GM12872 (cell line): ENCODE measurements at regions not wholly inside any gene's neighbourhood (a gene's known extent, or its start where the extent isn't known, plus 50 kb on each side); places are given as distances from the start of the nearest gene placed in this dataset.

Experiments used
- CTCF ChIP-seq: IDR thresholded peaks from 3 replicates; pipeline ENCODE4 v1.5.1; 2011; ENCODE audit warnings: low read depth, mild to moderate bottlenecking, low read length, moderate library complexity; ENCODE audit not compliant: insufficient read depth

DNA sequence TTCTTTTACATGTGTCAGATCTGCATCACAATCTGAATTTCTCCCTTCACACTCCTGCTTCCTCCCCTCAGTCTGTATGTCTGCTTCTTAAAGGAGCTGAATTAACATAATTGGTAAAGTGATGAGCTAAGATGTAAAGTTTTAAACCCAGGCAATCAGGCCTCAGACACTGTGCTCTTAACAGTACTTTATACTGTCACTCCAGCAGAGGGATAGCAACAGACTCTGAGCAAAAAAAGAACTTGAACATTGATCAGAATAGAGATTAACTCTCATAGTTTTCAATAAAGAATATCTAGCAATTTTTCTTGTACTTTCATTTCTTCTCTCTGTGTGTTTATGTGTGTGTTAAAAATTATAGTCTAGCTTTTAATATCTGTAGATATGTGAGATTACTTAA, 110.3 kb downstream of the DUSP10 start:
- TF ChIP-seq CTCF: no peak

DNA sequence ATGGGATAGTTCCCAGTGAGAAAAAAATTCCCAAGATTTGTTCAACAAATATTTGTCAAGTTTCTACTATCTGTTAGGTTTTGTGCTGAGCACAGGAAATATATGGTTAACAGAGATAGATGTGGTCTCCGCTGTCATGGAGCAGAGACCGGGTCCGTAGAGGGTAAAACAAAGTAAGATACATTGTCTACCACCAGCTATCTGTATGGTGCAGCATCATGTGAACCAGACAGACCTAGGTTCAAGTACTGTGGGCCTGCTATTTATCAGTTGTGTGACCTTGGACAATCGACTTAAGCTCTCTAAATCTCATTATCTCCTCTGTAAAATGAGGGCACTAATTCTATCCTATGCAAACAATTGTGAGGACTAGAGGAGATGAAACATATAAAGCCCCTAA, 109.8 kb downstream of the DUSP10 start:
- no peak for TF ChIP-seq CTCF

- no peak for TF ChIP-seq CTCF
These were observed 108.0 kb downstream of the DUSP10 start for GRCh38 chr1:221633841-221634409.

DNA sequence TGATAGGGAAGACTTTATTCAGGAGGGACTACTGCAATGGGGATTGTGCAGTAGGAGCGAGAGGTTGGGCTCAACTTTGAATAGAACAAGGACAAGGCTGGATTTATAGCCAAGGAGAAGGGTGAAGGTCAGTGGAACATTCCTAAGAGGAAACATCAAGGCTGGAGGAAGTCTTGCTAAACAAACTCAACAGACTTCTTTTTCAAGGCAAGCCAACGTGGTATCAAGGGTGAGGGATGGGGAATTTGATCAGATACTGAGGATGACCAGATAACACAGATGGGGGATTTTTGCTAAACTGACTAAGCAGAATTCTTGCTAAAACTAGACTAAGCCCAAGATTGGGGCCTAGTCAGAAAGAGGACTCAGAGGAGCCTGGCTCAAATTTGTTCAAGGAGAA, 107.3 kb downstream of the DUSP10 start:
- no peak for TF ChIP-seq CTCF

DNA sequence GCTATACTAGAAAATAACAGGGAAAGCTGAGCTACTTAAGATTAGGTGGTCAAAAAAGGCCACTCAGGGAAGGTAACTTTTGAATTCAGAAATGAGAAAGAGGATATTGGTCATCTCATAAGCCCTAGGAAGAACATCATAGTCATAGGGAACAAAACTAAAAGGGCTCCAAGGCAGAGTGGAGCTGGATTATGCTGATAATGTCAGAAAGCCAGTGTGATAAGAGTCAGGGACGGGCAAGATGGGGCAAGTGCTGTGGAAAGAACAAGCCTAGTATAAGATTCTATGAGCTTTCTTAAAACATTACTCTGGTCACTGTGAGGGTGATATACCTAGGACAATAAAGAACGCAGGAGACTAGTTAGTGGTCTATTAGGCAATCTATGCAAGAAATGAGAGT, 106.6 kb downstream of the DUSP10 start:
- TF ChIP-seq CTCF: no peak

DNA sequence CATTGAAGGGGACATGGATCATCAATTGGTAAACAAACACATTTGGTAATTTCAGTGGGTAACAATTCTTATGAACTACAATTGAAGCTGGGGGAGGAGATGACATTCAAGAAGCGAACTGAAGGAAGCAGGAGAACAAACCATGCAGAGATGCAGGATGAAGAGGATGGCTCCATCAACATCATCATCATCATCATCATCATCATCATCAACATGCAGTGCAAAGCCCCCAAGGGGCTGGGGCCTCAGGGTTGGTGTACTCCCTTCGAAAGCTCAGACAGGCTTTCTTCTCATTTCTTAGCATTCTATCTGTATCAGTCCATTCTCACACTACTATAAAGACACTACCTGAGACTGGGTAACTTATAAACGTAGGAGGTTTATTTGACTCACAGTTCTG, 105.8 kb downstream of the DUSP10 start:
- no peak for TF ChIP-seq CTCF

GRCh38 chr1:221636967-221637366, 104.9 kb downstream of the DUSP10 start:
- no peak for TF ChIP-seq CTCF
